HL-60/S4 (cell line): ENCODE measurements at regions not wholly inside any gene's neighbourhood (a gene's known extent, or its start where the extent isn't known, plus 50 kb on each side); places are given as distances from the start of the nearest gene placed in this dataset.

Source experiments
- in situ Hi-C: fragments of 300-500 bp; cut with MboI; formaldehyde crosslinking; loops from 2 replicates; pipeline ENCODE4 v1.14.3; 2022; ENCODE audit warnings: low sequenced_read_pairs

DNA sequence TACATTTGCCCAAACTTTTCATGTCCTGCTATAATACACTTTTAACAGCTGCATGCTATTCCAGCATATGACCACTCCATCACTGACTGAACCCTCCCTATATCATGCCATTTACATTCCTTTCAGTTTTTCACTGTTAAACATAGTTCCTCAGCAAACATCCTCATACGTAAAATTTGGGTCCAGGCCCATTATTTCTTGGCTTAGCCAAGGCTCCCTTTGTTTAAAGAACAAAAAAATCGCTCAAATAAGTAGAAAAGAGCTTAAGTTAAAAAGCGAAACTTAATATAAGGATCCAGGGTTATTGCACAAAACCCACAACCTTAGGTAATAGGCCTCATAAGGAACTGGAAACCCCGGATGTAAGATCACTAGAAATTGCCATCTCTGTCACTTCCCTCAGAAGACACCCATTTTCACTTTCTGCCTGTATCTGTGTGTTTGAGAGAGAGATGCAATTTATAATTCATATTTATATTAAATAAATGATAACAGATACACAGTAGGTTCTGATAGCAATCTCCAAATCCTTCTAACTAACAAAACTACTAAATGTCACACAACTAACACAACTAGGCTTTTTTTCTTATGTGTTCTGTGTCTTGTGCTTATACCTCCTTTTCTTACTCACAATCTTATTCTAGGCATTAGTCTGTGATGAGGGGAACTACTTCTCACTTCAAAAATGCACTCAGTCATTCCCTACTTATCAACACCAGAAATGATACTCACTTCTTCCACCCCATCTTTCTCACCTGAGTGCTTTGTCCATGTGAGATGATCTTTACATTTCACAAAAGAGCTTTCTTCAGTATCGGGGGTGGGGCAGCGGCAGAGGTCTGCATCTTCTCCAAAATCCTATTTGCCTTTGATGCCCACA lies 59.9 kb upstream of the FAM241A start:
- in situ Hi-C loops, result loop anchor here (25.0 kb wide), 1 partner anchor 527 kb away; no protein-coding TSS in a partner anchor

DNA sequence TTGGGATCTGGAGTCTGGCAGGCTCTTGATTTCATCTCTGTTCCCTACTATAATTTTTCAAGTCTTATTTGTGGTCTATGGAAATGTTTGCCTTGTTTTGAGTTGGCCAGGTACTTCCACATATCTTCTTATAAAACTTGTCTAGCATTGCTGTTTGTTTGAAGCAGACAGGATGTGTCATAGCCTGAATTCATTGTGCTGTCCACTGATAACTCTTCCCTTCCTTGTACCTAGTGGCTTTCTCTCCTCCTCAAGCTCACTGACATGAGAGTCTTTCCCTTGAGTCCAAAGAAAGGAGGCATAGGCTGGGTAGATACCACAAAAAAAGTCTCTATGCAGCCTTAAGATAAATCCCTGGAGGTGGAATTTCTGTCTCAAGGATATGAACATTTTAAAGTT lies 59.2 kb upstream of the FAM241A start:
- in situ Hi-C loops, result loop anchor here (25.0 kb wide), 1 partner anchor 526 kb away; no protein-coding TSS in a partner anchor

- in situ Hi-C loops, result loop anchor here (25.0 kb wide), 1 partner anchor 526 kb away; no protein-coding TSS in a partner anchor
These were observed 58.6 kb upstream of the FAM241A start for GRCh38 chr4:112086661-112087060.

DNA sequence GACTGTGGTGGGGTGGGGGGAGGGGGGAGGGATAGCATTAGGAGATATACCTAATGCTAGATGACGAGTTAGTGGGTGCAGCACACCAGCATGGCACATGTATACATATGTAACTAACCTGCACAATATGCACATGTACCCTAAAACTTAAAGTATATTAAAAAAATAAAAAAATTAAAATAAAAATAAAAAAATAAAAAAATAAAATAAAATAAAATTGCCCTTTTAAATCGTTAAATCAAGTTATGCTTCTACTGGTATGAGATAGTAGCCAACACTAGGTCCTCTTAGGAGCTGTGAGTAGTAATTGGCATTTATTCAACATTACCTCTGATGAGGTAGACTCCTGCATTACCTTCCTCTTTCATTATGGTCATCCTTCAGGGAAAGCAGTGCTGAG lies 52.9 kb upstream of the FAM241A start:
- in situ Hi-C loops, result loop anchor here (25.0 kb wide), 1 partner anchor 520 kb away; no protein-coding TSS in a partner anchor

DNA sequence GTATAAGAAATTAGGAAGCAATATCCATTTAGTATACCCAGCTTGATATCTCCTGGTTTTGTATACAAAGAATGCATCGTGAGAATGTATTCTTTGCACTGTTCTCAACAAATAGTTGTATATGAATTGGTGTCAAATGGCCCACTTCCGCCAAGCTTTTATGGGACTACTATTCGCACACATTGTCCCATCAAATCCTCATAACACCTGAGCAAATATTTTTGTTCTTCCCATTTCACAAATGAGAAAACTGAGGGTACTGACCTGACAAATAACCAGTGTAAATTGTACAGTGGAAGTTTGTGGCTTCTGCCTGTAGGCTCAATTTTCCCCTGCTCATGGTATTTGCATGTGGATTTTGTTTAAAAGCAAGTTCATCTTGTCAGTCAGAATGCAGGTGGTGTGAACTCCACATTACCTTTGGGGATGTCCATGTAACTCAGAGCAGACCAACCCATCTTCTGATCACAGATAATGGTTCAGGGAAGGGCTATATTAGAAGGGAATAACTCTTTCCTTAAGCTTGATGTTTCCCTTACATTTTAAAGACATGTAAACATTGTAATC lies 51.5 kb upstream of the FAM241A start:
- in situ Hi-C loops, result loop anchor here (25.0 kb wide), 1 partner anchor 519 kb away; no protein-coding TSS in a partner anchor

DNA sequence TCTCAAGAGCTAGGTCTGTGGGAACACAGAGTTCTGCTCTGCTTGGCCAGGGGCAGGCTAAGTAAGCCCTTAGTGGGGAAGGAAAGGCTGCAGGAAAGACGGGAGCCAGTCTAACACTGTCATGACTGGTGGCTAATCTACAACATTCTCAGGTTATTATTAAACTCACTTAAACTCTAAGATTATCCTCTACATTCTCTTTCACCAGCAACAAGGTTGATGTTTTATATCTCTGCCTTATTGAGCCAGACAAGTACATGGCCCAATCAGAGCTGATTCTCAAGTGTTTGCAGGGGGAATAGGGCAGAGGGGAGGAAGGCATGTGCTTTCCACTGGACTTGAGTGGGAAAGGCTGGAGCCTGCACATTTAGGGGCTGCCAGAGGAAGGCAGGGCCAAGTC lies 50.9 kb upstream of the FAM241A start:
- in situ Hi-C loops, result loop anchor here (25.0 kb wide), 1 partner anchor 518 kb away; no protein-coding TSS in a partner anchor
